HCT116 (cell line): ENCODE measurements at regions not wholly inside any gene's neighbourhood (a gene's known extent, or its start where the extent isn't known, plus 50 kb on each side); places are given as distances from the start of the nearest gene placed in this dataset.

Source experiments
- ATAC-seq: fragments of 200-7000 bp; cut with Tn5 transposase; 2 replicates; pipeline ENCODE4 v1.9.1; 2020; ENCODE audit warnings: mild to moderate bottlenecking, moderate library complexity
- BruUV-seq: library from RNA; stranded (reverse); fragments of 400-500 nt; replicated peaks from 2 replicates; lab custom pipeline; 2021; lab: Mats Ljungman, UMichigan
- CTCF ChIA-PET: fragments of 300-600 bp; sonication (Branson Sonifier 250); formaldehyde crosslinking; loops from one replicate; lab custom pipeline; 2021; ENCODE audit warnings: antibody characterized with exemption; lab: Charles Lee
- POLR2A ChIA-PET: fragments of 300-600, 350-600 bp; sonication (Branson Sonifier 250); formaldehyde crosslinking; loops from one replicate; lab custom pipeline; 2021; ENCODE audit warnings: antibody characterized with exemption; lab: Charles Lee
- RAD21 ChIA-PET, 2 experiments: fragments of 300-600 bp; sonication (Branson Sonifier 250); formaldehyde crosslinking; loops; one replicate each; lab custom pipeline; 2023; ENCODE audit warnings: low total read pairs in 2 of 2; ENCODE audit not compliant: uncharacterized antibody in 2 of 2, unreplicated experiment in 2 of 2, low non-redundant PET in 1 of 2; lab: Charles Lee
- DNase-seq: peaks from one replicate; pipeline ENCODE4 v3.0.0-alpha.2; 2010; ENCODE audit warnings: low read depth, low spot score
- H2AFZ ChIP-seq: fragments of 200-600 bp; shearing (Covaris generic), sonication (generic); 2 replicates; pipeline ENCODE4 v1.6.1; 2017; ENCODE audit warnings: low read depth, mixed run types, mixed read lengths, antibody characterized with exemption, low read length; ENCODE audit not compliant: poor library complexity, severe bottlenecking
- H3K27ac ChIP-seq: 2 replicates; pipeline ENCODE4 v1.5.1; 2012; ENCODE audit warnings: low read depth, low read length
- H3K27me3 ChIP-seq: fragments of 200-600 bp; sonication (generic); 2 replicates; pipeline ENCODE4 v1.6.1; 2016; ENCODE audit warnings: mixed run types, low read length, mixed read lengths; ENCODE audit not compliant: insufficient read depth
- H3K36me3 ChIP-seq, 2 experiments: fragments of 200-500 bp in 1 of 2; fragments of 200-600 bp in 1 of 2; sonication (Bioruptor generic) in 1 of 2; sonication (generic) in 1 of 2; 2 replicates each; pipeline versions ENCODE4 v1.5.1 to v1.6.1; 2014 to 2016; ENCODE audit warnings: low read length in 2 of 2, inconsistent platforms in 1 of 2, mixed read lengths in 1 of 2, mixed run types in 1 of 2; ENCODE audit not compliant: insufficient read depth in 2 of 2, control insufficient read depth in 1 of 2
- H3K4me1 ChIP-seq, 2 experiments: fragments of 200-600 bp in 1 of 2; sonication (generic) in 1 of 2; 2 replicates each; pipeline versions ENCODE4 v1.5.1 to v1.6.1; 2012 to 2017; ENCODE audit warnings: low read length in 2 of 2, inconsistent platforms in 1 of 2, mild to moderate bottlenecking in 1 of 2, mixed read lengths in 1 of 2, mixed run types in 1 of 2, moderate library complexity in 1 of 2; ENCODE audit not compliant: insufficient read depth in 2 of 2, control insufficient read depth in 1 of 2
- H3K4me2 ChIP-seq: fragments of 200-600 bp; sonication (generic); 2 replicates; pipeline ENCODE4 v1.6.1; 2017; ENCODE audit warnings: mixed run types, low read length, mixed read lengths
- H3K4me3 ChIP-seq, 2 experiments: fragments of 200-600 bp in 1 of 2; sonication (generic) in 1 of 2; replicated peaks in 1 of 2; 2 replicates each; pipeline ENCODE4 v1.5.1; 2011 to 2016; ENCODE audit warnings: low read length in 2 of 2, control low read depth in 1 of 2, low read depth in 1 of 2, mild to moderate bottlenecking in 1 of 2, mixed read lengths in 1 of 2, mixed run types in 1 of 2
- H3K79me2 ChIP-seq: fragments of 200-600 bp; sonication (generic); 2 replicates; pipeline ENCODE4 v1.6.1; 2017; ENCODE audit warnings: mild to moderate bottlenecking, mixed run types, low read length, moderate library complexity, mixed read lengths; ENCODE audit not compliant: insufficient read depth
- H3K9ac ChIP-seq: fragments of 200-600 bp; sonication (generic); 2 replicates; pipeline ENCODE4 v1.6.1; 2016; ENCODE audit warnings: low read length, mixed read lengths
- H3K9me2 ChIP-seq: fragments of 200-600 bp; sonication (generic), shearing (Covaris generic); 2 replicates; pipeline ENCODE4 v1.6.1; 2017; ENCODE audit warnings: mixed run types, mild to moderate bottlenecking, moderate library complexity; ENCODE audit not compliant: insufficient read depth
- H3K9me3 ChIP-seq, 2 experiments: fragments of 200-500 bp in 1 of 2; fragments of 200-600 bp in 1 of 2; sonication (Bioruptor generic) in 1 of 2; sonication (generic) in 1 of 2; 2 replicates each; pipeline ENCODE4 v1.6.1; 2014 to 2017; ENCODE audit warnings: low read length in 2 of 2, mixed read lengths in 2 of 2, inconsistent platforms in 1 of 2, low read depth in 1 of 2, mild to moderate bottlenecking in 1 of 2, mixed run types in 1 of 2, moderate library complexity in 1 of 2; ENCODE audit not compliant: control insufficient read depth in 1 of 2, insufficient read depth in 1 of 2
- H4K20me1 ChIP-seq: fragments of 200-600 bp; sonication (generic), shearing (Covaris generic); 2 replicates; pipeline ENCODE4 v1.6.1; 2017; ENCODE audit warnings: mixed run types, mild to moderate bottlenecking, moderate library complexity; ENCODE audit not compliant: insufficient read depth
- CEBPB ChIP-seq: IDR thresholded peaks from 2 replicates; pipeline ENCODE4 v1.6.1; 2012; ENCODE audit warnings: low read depth
- ELF1 ChIP-seq: IDR thresholded peaks from 2 replicates; pipeline ENCODE4 v1.6.1; 2012; ENCODE audit warnings: low read depth, borderline replicate concordance
- FOSL1 ChIP-seq: IDR thresholded peaks from 2 replicates; pipeline ENCODE4 v1.6.1; 2012; ENCODE audit warnings: low read depth
- JUND ChIP-seq: IDR thresholded peaks from 2 replicates; pipeline ENCODE4 v1.6.1; 2012
- MAX ChIP-seq: IDR thresholded peaks from 2 replicates; pipeline ENCODE4 v1.6.1; 2012
- SRF ChIP-seq: IDR thresholded peaks from 2 replicates; pipeline ENCODE4 v1.6.1; 2012; ENCODE audit warnings: low read depth
- ZBTB33 ChIP-seq: IDR thresholded peaks from 2 replicates; pipeline ENCODE4 v1.6.1; 2011; ENCODE audit warnings: mild to moderate bottlenecking, low read length, moderate library complexity; ENCODE audit not compliant: insufficient replicate concordance; ENCODE audit errors: extremely low read depth
- intact Hi-C: fragments of 100-400 bp; cut with micrococcal nuclease; formaldehyde crosslinking; loops from 2 replicates; pipeline ENCODE4 v1.10.0; 2022

- peaks cover 0 to 4% of the 10 kb centered on the region in 2 experiments; a peak in 2 of 4 replicates for H3K9me3 ChIP-seq
- POLR2A ChIA-PET: no interaction called here
- intact Hi-C loops: no loop called here
- H3K27me3 ChIP-seq: no peaks in the 10 kb centered on the region
- ATAC-seq: no peak
- no peaks in the 10 kb centered on the region for H4K20me1 ChIP-seq
- no peak for TF ChIP-seq ZBTB33
- no peak for TF ChIP-seq FOSL1
- TF ChIP-seq CEBPB: no peak
- TF ChIP-seq ELF1: no peak
- no peak for TF ChIP-seq SRF
- no peak for TF ChIP-seq JUND
- no peak for TF ChIP-seq MAX
- TF ChIP-seq, all 23 proteins: peak for 0
- H3K79me2 ChIP-seq: no peaks in the 10 kb centered on the region
- no peaks in the 10 kb centered on the region for H3K9me2 ChIP-seq
- H3K27ac ChIP-seq: no peak overlapping the region
- BruUV-seq: no TSS peak
- no peak overlapping the region for H3K4me3 ChIP-seq
- ChIA-PET CTCF (no interaction called here), RAD21 (no interaction called here)
- H3K9ac ChIP-seq: no peak overlapping the region
- H3K4me2 ChIP-seq: no peak overlapping the region
- H3K36me3 ChIP-seq: no peaks in the 10 kb centered on the region
- H2AFZ ChIP-seq: no peak overlapping the region
- H3K4me1 ChIP-seq: no peaks in the 10 kb centered on the region
- DNase-seq: no peak
These were observed 385.5 kb upstream of the PDZRN3 start for GRCh38 chr3:74009961-74010844.
